ENCODE measurements at regions not wholly inside any gene's neighbourhood (a gene's known extent, or its start where the extent isn't known, plus 50 kb on each side); places are given as distances from the start of the nearest gene placed in this dataset.
A peak's percentile ranks its signal among the peaks of the same experiment; 100 is the strongest.

DNA sequence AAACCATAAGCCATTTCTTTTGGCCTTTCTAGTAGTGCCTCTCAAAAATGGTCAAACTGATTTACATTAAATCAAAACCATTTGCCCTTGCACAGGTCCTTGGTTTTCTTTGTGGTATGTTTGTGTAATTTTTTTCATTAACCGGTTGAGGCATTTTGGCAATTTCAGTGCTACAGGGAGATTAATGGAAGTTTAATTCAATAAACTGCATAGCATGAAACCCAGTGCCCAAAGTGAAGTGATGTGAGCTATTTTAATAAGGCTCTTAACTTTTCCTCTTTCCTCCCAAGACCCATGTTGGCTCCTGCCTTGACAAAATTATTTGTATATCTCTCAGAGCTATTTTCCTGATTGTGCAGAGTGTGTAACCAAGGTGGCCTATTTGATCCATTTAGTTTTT lies 326.2 kb upstream of the SEMA6A start:
- TF ChIP-seq, protein P1, sequence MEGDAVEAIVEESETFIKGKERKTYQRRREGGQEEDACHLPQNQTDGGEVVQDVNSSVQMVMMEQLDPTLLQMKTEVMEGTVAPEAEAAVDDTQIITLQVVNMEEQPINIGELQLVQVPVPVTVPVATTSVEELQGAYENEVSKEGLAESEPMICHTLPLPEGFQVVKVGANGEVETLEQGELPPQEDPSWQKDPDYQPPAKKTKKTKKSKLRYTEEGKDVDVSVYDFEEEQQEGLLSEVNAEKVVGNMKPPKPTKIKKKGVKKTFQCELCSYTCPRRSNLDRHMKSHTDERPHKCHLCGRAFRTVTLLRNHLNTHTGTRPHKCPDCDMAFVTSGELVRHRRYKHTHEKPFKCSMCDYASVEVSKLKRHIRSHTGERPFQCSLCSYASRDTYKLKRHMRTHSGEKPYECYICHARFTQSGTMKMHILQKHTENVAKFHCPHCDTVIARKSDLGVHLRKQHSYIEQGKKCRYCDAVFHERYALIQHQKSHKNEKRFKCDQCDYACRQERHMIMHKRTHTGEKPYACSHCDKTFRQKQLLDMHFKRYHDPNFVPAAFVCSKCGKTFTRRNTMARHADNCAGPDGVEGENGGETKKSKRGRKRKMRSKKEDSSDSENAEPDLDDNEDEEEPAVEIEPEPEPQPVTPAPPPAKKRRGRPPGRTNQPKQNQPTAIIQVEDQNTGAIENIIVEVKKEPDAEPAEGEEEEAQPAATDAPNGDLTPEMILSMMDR (IDR thresholded peaks at IDR 0.05; ENCODE audit: low read depth, low read length, poor library complexity, severe bottlenecking): no peak
- TF ChIP-seq EZH2phosphoT487 (IDR thresholded peaks at IDR 0.05; ENCODE audit: borderline replicate concordance, low read length): no peak
- Histone ChIP-seq H3K4me2 (ENCODE audit: low read length) (no peak overlapping the region), H3K79me2 (ENCODE audit: control insufficient read depth, low read length) (no peaks in the 10 kb centered on the region), H3K4me1 (ENCODE audit: control insufficient read depth, low read length) (peaks cover 49% of the 10 kb centered on the region), H3K9me3 (ENCODE audit: control insufficient read depth, insufficient read depth, low read length) (no peaks in the 10 kb centered on the region), H3K4me3 (ENCODE audit: low read length) (no peak overlapping the region), H3K36me3 (ENCODE audit: control insufficient read depth, low read length) (no peaks in the 10 kb centered on the region), H3K27ac (ENCODE audit: low read depth, low read length) (no peak overlapping the region), H3F3A (ENCODE audit: control insufficient read depth, insufficient read depth) (no peaks in the 10 kb centered on the region), H3K27me3 (ENCODE audit: control insufficient read depth, low read length) (no peaks in the 10 kb centered on the region), H4K20me1 (ENCODE audit: control insufficient read depth, insufficient read depth, low read depth, low read length) (no peaks in the 10 kb centered on the region), H3K9me2 (replicated peaks; ENCODE audit: control insufficient read depth, low read length) (no peaks in the 10 kb centered on the region)

DNA sequence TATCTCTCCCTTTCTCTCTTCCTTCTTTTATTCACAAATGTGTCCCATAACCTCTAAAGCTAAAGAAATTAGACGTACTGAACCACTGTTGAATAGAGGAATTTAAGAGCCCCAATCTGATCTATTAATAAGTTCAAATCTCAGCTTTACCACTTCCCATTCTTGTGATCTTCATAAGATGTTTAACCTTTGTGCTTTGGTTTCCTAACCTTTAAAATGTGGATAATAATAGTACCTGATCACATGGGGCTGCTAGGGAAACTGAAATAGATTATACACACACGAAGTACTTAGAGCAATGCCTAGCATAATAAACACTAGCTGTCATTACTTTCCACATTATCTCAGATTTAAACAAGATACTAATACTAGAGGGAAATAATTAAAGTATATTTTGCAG lies 324.3 kb upstream of the SEMA6A start:
- Histone ChIP-seq H3K79me2 (ENCODE audit: control insufficient read depth, low read length) (no peaks in the 10 kb centered on the region), H3K36me3 (ENCODE audit: control insufficient read depth, low read length) (no peaks in the 10 kb centered on the region), H3K4me2 (ENCODE audit: low read length) (peak overlapping the region; percentile 50), H3K4me3 (ENCODE audit: low read length) (peak overlapping the region; percentile 31), H3K27ac (ENCODE audit: low read depth, low read length) (0 out of 2 replicates have a peak overlapping the region, but pooled peaks have one; percentile 10), H3F3A (ENCODE audit: control insufficient read depth, insufficient read depth) (no peaks in the 10 kb centered on the region), H3K9me3 (ENCODE audit: control insufficient read depth, insufficient read depth, low read length) (no peaks in the 10 kb centered on the region), H3K9me2 (replicated peaks; ENCODE audit: control insufficient read depth, low read length) (no peaks in the 10 kb centered on the region), H4K20me1 (ENCODE audit: control insufficient read depth, insufficient read depth, low read depth, low read length) (no peaks in the 10 kb centered on the region), H3K27me3 (ENCODE audit: control insufficient read depth, low read length) (no peaks in the 10 kb centered on the region), H3K4me1 (ENCODE audit: control insufficient read depth, low read length) (peaks cover 44% of the 10 kb centered on the region)
- TF ChIP-seq, protein P1 (IDR thresholded peaks at IDR 0.05; ENCODE audit: low read depth, low read length, poor library complexity, severe bottlenecking): no peak
- TF ChIP-seq EZH2phosphoT487 (IDR thresholded peaks at IDR 0.05; ENCODE audit: borderline replicate concordance, low read length): no peak

DNA sequence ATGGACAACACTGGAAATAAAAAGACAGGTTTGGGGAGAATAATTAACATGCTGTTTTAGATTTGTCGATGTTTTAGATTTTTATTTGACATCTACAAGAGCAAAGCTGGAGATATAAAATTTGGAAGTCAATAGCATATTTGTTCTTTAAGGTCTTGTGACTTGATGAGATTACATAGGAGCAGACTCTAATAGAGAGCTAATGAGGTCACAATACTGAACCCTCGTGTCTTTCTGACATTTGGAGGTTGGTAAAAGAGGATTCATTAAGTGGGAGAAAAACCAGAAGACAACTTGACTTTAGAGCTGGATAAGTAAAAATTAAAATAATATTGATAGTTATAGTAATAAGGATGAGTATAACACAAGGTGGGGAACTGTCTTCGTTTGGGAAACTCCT lies 322.7 kb upstream of the SEMA6A start:
- no peak overlapping the region for H3K27ac ChIP-seq (ENCODE audit: low read depth, low read length)
- H3K36me3 ChIP-seq (ENCODE audit: control insufficient read depth, low read length): no peaks in the 10 kb centered on the region
- no peaks in the 10 kb centered on the region for H3K9me2 ChIP-seq (replicated peaks; ENCODE audit: control insufficient read depth, low read length)
- peaks cover 44% of the 10 kb centered on the region for H3K4me1 ChIP-seq (ENCODE audit: control insufficient read depth, low read length)
- H3F3A ChIP-seq (ENCODE audit: control insufficient read depth, insufficient read depth): no peaks in the 10 kb centered on the region
- H3K79me2 ChIP-seq (ENCODE audit: control insufficient read depth, low read length): no peaks in the 10 kb centered on the region
- no peaks in the 10 kb centered on the region for H3K27me3 ChIP-seq (ENCODE audit: control insufficient read depth, low read length)
- H3K4me3 ChIP-seq (ENCODE audit: low read length): no peak overlapping the region
- H3K9me3 ChIP-seq (ENCODE audit: control insufficient read depth, insufficient read depth, low read length): no peaks in the 10 kb centered on the region
- TF ChIP-seq, protein P1 (IDR thresholded peaks at IDR 0.05; ENCODE audit: low read depth, low read length, poor library complexity, severe bottlenecking): no peak
- TF ChIP-seq EZH2phosphoT487 (IDR thresholded peaks at IDR 0.05; ENCODE audit: borderline replicate concordance, low read length): no peak
- H3K4me2 ChIP-seq (ENCODE audit: low read length): no peak overlapping the region
- H4K20me1 ChIP-seq (ENCODE audit: control insufficient read depth, insufficient read depth, low read depth, low read length): no peaks in the 10 kb centered on the region

DNA sequence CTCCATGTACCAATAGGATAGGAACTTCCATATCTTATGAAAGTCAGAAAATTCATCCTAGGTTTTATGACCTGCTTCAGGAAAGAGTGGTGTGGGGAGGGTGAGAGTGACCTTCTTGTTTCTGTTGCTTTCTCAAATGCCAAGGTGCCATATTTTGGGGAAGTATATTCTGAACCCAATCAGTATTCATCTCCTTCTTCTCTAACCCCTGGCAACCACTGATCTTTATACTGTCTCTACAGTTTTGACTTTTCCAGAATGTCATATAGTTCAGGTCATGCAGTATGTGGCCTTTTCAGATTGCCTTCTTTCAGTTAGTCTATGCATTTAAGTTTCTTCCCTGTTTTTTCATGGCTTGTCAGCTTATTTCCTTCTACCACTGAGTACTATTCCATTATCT lies 321.4 kb upstream of the SEMA6A start:
- peaks cover 37% of the 10 kb centered on the region for H3K4me1 ChIP-seq (ENCODE audit: control insufficient read depth, low read length)
- no peak overlapping the region for H3K27ac ChIP-seq (ENCODE audit: low read depth, low read length)
- H3K9me3 ChIP-seq (ENCODE audit: control insufficient read depth, insufficient read depth, low read length): no peaks in the 10 kb centered on the region
- no peak for TF ChIP-seq EZH2phosphoT487 (IDR thresholded peaks at IDR 0.05; ENCODE audit: borderline replicate concordance, low read length)
- TF ChIP-seq, protein P1 (IDR thresholded peaks at IDR 0.05; ENCODE audit: low read depth, low read length, poor library complexity, severe bottlenecking): no peak
- H3K27me3 ChIP-seq (ENCODE audit: control insufficient read depth, low read length): no peaks in the 10 kb centered on the region
- no peaks in the 10 kb centered on the region for H3K9me2 ChIP-seq (replicated peaks; ENCODE audit: control insufficient read depth, low read length)
- H3K4me2 ChIP-seq (ENCODE audit: low read length): no peak overlapping the region
- no peaks in the 10 kb centered on the region for H4K20me1 ChIP-seq (ENCODE audit: control insufficient read depth, insufficient read depth, low read depth, low read length)
- H3K4me3 ChIP-seq (ENCODE audit: low read length): no peak overlapping the region
- no peaks in the 10 kb centered on the region for H3K36me3 ChIP-seq (ENCODE audit: control insufficient read depth, low read length)
- H3F3A ChIP-seq (ENCODE audit: control insufficient read depth, insufficient read depth): no peaks in the 10 kb centered on the region
- H3K79me2 ChIP-seq (ENCODE audit: control insufficient read depth, low read length): no peaks in the 10 kb centered on the region
